ENCODE measurements at regions not wholly inside any gene's neighbourhood (a gene's known extent, or its start where the extent isn't known, plus 50 kb on each side); places are given as distances from the start of the nearest gene placed in this dataset.
"Not testable (repeated sequence)": the region's sequence is repeated elsewhere in the genome, so short reads cannot be mapped to it uniquely, and the experiment has no call there.

DNA sequence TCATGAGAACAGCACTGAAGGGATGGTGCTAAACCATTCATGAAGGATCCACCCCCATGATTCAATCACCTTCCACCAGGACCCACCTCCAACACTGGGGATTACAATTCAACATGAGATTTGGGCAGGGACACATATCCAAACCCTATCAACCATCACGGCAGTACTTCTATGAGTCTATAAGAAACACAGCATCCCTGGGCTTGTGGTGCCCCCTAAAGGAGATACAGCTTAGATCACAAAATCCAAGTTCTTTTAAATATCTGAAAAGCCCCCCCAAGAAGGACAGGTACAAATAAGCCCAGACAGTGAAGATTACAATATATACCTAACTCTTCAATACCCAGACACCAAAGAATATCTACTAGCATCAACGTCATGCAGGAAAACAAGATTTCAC is 233.7 kb upstream of the ADRA1B start:
- no peaks in the 10 kb centered on the region for H3K4me1 ChIP-seq (ENCODE audit: control insufficient read depth in 1 of 2, insufficient read depth in 2 of 2, low read length in 2 of 2)
- H3K27ac ChIP-seq (ENCODE audit: low read depth, low read length): no peak overlapping the region
- H3K9ac ChIP-seq (ENCODE audit: low read depth in 1 of 2, low read length in 2 of 2): no peak overlapping the region
- peaks cover 0 to 10% of the 10 kb centered on the region in 2 donors for H3K9me3 ChIP-seq (ENCODE audit: control insufficient read depth in 1 of 2, low read length in 2 of 2)
- H3K4me3 ChIP-seq (ENCODE audit: low read depth in 1 of 2, low read length in 2 of 2): no peak overlapping the region
- no peaks in the 10 kb centered on the region for H3K36me3 ChIP-seq (ENCODE audit: control insufficient read depth in 1 of 2, insufficient read depth in 2 of 2, low read length in 2 of 2)
- no peaks in the 10 kb centered on the region for H3K27me3 ChIP-seq (ENCODE audit: control insufficient read depth in 1 of 2, insufficient read depth in 2 of 2, low read length in 2 of 2)

DNA sequence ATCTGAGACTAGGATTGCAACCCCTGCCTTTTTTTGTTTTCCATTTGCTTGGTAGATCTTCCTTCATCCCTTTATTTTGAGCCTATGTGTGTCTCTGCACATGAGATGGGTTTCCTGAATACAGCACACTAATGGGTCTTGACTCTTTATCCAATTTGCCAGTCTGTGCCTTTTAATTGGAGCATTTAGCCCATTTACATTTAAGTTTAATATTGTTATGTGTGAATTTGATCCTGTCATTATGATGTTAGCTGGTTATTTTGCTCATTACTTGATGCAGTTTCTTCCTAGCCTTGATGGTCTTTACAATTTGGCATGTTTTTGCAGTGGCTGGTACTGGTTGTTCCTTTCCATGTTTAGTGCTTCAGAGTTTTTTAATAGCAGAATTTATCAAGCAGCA is 228.4 kb upstream of the ADRA1B start:
- H3K9ac ChIP-seq (ENCODE audit: low read depth in 1 of 2, low read length in 2 of 2); H3K36me3 ChIP-seq (ENCODE audit: control insufficient read depth in 1 of 2, insufficient read depth in 2 of 2, low read length in 2 of 2); H3K4me3 ChIP-seq (ENCODE audit: low read depth in 1 of 2, low read length in 2 of 2); H3K27me3 ChIP-seq (ENCODE audit: control insufficient read depth in 1 of 2, insufficient read depth in 2 of 2, low read length in 2 of 2); H3K9me3 ChIP-seq (ENCODE audit: control insufficient read depth in 1 of 2, low read length in 2 of 2); H3K4me1 ChIP-seq (ENCODE audit: control insufficient read depth in 1 of 2, insufficient read depth in 2 of 2, low read length in 2 of 2); H3K27ac ChIP-seq (ENCODE audit: low read depth, low read length): not testable (repeated sequence)

DNA sequence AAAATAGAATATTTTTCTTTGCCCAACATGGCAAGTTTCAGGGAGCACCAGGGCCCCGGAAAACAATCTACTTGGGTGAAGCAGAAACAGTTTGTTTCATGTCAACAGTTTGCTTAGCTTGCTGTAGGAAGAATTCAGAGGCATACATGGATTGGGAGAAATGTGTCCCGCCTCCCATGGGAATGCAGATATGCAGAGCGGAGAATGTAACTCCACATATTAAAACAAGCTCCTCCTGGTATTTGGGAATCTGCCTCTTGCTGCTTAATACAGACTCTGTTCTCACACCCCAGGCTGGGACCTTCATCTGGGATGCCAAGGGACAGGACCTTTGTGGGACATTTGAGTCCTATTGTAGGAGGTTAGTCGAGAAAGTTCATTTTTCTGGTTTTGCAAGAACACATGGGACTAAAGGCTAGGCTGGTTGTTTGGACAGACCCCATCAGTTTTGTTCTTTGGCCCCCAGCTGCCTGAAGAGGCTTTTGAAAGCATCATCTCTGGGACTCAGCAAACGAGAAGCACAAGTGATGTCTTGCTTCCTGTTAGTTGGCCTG is 220.5 kb upstream of the ADRA1B start:
- H3K9ac ChIP-seq (ENCODE audit: low read depth in 1 of 2, low read length in 2 of 2): no peak overlapping the region
- no peaks in the 10 kb centered on the region for H3K9me3 ChIP-seq (ENCODE audit: control insufficient read depth in 1 of 2, low read length in 2 of 2)
- H3K4me1 ChIP-seq (ENCODE audit: control insufficient read depth in 1 of 2, insufficient read depth in 2 of 2, low read length in 2 of 2): no peaks in the 10 kb centered on the region
- H3K27ac ChIP-seq (ENCODE audit: low read depth, low read length): no peak overlapping the region
- H3K36me3 ChIP-seq (ENCODE audit: control insufficient read depth in 1 of 2, insufficient read depth in 2 of 2, low read length in 2 of 2): no peaks in the 10 kb centered on the region
- H3K27me3 ChIP-seq (ENCODE audit: control insufficient read depth in 1 of 2, insufficient read depth in 2 of 2, low read length in 2 of 2): no peaks in the 10 kb centered on the region
- H3K4me3 ChIP-seq (ENCODE audit: low read depth in 1 of 2, low read length in 2 of 2): no peak overlapping the region

DNA sequence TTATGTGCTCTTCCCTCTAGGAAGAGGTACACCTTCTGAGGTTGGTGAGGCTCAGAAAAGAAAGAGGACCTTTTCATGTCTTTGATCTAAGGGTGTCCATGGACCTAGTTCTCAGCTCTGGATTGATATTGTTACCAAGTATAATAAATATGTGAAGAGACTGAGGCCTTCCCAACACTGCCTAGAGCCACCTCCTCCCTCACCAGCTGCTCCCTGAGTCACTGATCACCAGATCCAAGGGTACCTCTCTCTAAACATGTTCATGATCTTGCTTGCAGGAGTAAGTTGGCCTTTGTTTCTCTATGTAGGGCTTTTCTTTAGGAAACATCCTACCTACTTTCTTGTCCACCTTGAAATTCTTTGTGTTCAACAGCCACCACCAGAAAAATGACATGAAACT is 218.8 kb upstream of the ADRA1B start:
- Histone ChIP-seq H3K27ac (ENCODE audit: low read depth, low read length) (no peak overlapping the region), H3K9me3 (ENCODE audit: control insufficient read depth in 1 of 2, low read length in 2 of 2) (no peaks in the 10 kb centered on the region), H3K27me3 (ENCODE audit: control insufficient read depth in 1 of 2, insufficient read depth in 2 of 2, low read length in 2 of 2) (no peaks in the 10 kb centered on the region)

DNA sequence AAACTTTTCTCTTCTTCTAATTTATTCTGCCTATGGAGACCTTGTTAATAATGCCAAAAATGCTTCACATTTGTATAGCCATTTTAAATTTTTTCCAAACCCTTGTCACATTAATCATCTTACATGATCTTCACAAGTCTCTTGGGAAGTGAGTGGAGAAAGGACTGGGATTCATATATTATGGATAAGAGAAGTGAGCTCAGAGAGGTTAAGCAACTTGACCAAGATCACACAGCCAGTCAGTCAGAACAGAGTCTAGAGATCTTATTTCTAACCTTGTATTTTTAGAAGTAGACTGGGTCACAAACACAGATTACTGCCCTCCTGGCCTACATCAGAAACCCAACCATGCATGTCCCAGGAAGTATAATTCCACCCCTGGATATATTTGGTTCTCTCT is 218.0 kb upstream of the ADRA1B start:
- Histone ChIP-seq H3K36me3 (ENCODE audit: control insufficient read depth in 1 of 2, insufficient read depth in 2 of 2, low read length in 2 of 2) (no peaks in the 10 kb centered on the region), H3K27ac (ENCODE audit: low read depth, low read length) (no peak overlapping the region), H3K4me1 (ENCODE audit: control insufficient read depth in 1 of 2, insufficient read depth in 2 of 2, low read length in 2 of 2) (no peaks in the 10 kb centered on the region), H3K27me3 (ENCODE audit: control insufficient read depth in 1 of 2, insufficient read depth in 2 of 2, low read length in 2 of 2) (no peaks in the 10 kb centered on the region), H3K4me3 (ENCODE audit: low read depth in 1 of 2, low read length in 2 of 2) (no peak overlapping the region), H3K9ac (ENCODE audit: low read depth in 1 of 2, low read length in 2 of 2) (no peak overlapping the region), H3K9me3 (ENCODE audit: control insufficient read depth in 1 of 2, low read length in 2 of 2) (no peaks in the 10 kb centered on the region)

More for the DNA sequence above, 218.8 kb upstream of the ADRA1B start:
- no peak overlapping the region for H3K4me3 ChIP-seq (ENCODE audit: low read depth in 1 of 2, low read length in 2 of 2)
- H3K9ac ChIP-seq (ENCODE audit: low read depth in 1 of 2, low read length in 2 of 2): no peak overlapping the region
- no peaks in the 10 kb centered on the region for H3K4me1 ChIP-seq (ENCODE audit: control insufficient read depth in 1 of 2, insufficient read depth in 2 of 2, low read length in 2 of 2)
- no peaks in the 10 kb centered on the region for H3K36me3 ChIP-seq (ENCODE audit: control insufficient read depth in 1 of 2, insufficient read depth in 2 of 2, low read length in 2 of 2)

DNA sequence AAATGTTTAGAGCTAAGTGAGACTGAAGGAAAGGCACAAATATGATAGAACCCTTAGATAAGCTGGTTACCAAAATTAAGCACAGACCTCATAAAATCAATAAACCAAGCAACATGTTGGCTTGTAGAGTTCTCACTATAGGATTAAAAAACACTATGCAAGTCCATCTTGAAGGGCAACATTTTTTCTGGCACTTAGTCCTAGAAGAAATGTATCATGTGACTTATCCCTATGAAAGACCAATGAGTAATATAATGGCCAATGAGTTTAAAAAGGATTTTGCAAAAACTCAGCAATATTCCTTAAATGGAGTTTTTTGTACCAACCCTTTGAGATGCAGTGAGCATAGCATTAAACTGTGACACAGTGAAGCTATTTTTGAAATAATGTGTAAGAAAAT is 216.3 kb upstream of the ADRA1B start:
- Histone ChIP-seq H3K27me3 (ENCODE audit: control insufficient read depth in 1 of 2, insufficient read depth in 2 of 2, low read length in 2 of 2) (no peaks in the 10 kb centered on the region), H3K27ac (ENCODE audit: low read depth, low read length) (no peak overlapping the region), H3K9me3 (ENCODE audit: control insufficient read depth in 1 of 2, low read length in 2 of 2) (no peaks in the 10 kb centered on the region), H3K36me3 (ENCODE audit: control insufficient read depth in 1 of 2, insufficient read depth in 2 of 2, low read length in 2 of 2) (no peaks in the 10 kb centered on the region), H3K9ac (ENCODE audit: low read depth in 1 of 2, low read length in 2 of 2) (no peak overlapping the region), H3K4me3 (ENCODE audit: low read depth in 1 of 2, low read length in 2 of 2) (no peak overlapping the region), H3K4me1 (ENCODE audit: control insufficient read depth in 1 of 2, insufficient read depth in 2 of 2, low read length in 2 of 2) (no peaks in the 10 kb centered on the region)

DNA sequence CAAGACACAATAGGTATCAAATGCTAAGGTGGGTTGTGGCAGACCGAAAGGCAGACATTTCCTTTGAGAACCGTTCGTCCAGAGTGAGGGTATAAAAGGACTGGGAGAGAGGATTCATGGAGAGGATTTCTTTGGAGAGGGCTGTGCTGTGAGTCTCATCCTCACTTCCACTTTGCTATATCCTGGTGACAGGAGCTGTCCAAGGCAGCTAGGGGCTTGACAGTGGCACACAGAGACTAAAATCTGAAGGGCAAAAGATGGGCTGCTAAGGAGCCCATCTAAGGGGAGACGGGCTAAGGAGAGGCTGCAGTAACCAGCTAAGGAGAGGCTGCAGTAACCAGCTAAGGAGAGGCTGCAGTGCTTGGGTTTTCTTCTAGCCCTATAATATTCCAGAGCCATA is 214.0 kb upstream of the ADRA1B start:
- Histone ChIP-seq H3K4me1 (ENCODE audit: control insufficient read depth in 1 of 2, insufficient read depth in 2 of 2, low read length in 2 of 2) (no peaks in the 10 kb centered on the region), H3K27ac (ENCODE audit: low read depth, low read length) (no peak overlapping the region), H3K9me3 (ENCODE audit: control insufficient read depth in 1 of 2, low read length in 2 of 2) (no peaks in the 10 kb centered on the region), H3K9ac (ENCODE audit: low read depth in 1 of 2, low read length in 2 of 2) (no peak overlapping the region), H3K36me3 (ENCODE audit: control insufficient read depth in 1 of 2, insufficient read depth in 2 of 2, low read length in 2 of 2) (no peaks in the 10 kb centered on the region), H3K27me3 (ENCODE audit: control insufficient read depth in 1 of 2, insufficient read depth in 2 of 2, low read length in 2 of 2) (no peaks in the 10 kb centered on the region), H3K4me3 (ENCODE audit: low read depth in 1 of 2, low read length in 2 of 2) (no peak overlapping the region)

DNA sequence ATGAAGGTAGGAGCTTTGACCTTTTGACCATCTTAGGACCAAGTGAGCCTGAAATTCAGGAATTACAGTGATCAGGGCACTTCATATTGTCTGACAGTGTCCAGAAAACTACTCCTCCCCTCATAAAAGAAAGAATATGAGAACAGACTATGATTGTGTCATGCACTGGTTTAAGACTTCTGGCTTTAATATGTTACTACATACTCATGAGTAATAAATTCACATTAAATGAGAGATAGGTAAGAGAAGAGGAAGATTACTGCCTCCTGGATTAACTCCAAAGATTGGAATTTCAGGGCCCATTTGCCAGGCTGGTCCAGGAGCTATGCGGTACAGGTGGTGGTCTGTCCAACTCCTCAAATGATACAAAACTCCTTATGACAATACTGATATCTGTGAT is 213.5 kb upstream of the ADRA1B start:
- H3K9ac ChIP-seq (ENCODE audit: low read depth in 1 of 2, low read length in 2 of 2): no peak overlapping the region
- H3K36me3 ChIP-seq (ENCODE audit: control insufficient read depth in 1 of 2, insufficient read depth in 2 of 2, low read length in 2 of 2): no peaks in the 10 kb centered on the region
- H3K27me3 ChIP-seq (ENCODE audit: control insufficient read depth in 1 of 2, insufficient read depth in 2 of 2, low read length in 2 of 2): no peaks in the 10 kb centered on the region
- H3K9me3 ChIP-seq (ENCODE audit: control insufficient read depth in 1 of 2, low read length in 2 of 2): peaks cover 0 to 4% of the 10 kb centered on the region in 2 donors
- no peak overlapping the region for H3K4me3 ChIP-seq (ENCODE audit: low read depth in 1 of 2, low read length in 2 of 2)
- H3K4me1 ChIP-seq (ENCODE audit: control insufficient read depth in 1 of 2, insufficient read depth in 2 of 2, low read length in 2 of 2): no peaks in the 10 kb centered on the region
- no peak overlapping the region for H3K27ac ChIP-seq (ENCODE audit: low read depth, low read length)

DNA sequence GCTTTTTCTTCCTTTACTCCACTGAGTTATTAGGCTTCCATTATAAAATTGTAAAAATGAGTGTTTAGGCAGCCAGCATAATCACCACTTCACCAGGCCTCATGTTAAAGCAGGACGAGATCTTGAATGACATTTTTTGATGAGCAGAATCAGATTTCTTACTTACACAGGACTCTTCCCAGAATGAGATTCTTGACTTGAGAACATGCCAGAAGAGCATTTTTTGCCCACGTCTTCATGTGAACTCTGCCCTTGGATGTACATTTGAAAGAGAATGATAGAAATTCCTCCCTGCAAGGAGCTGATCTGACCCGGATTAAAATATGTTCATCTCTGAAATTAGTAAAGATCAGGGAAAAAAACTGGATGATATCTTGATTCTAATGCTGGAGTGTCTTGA is 212.1 kb upstream of the ADRA1B start:
- Histone ChIP-seq H3K36me3 (ENCODE audit: control insufficient read depth in 1 of 2, insufficient read depth in 2 of 2, low read length in 2 of 2) (no peaks in the 10 kb centered on the region), H3K4me3 (ENCODE audit: low read depth in 1 of 2, low read length in 2 of 2) (no peak overlapping the region), H3K27ac (ENCODE audit: low read depth, low read length) (no peak overlapping the region), H3K4me1 (ENCODE audit: control insufficient read depth in 1 of 2, insufficient read depth in 2 of 2, low read length in 2 of 2) (no peaks in the 10 kb centered on the region), H3K27me3 (ENCODE audit: control insufficient read depth in 1 of 2, insufficient read depth in 2 of 2, low read length in 2 of 2) (no peaks in the 10 kb centered on the region), H3K9me3 (ENCODE audit: control insufficient read depth in 1 of 2, low read length in 2 of 2) (peaks cover 0 to 6% of the 10 kb centered on the region in 2 donors), H3K9ac (ENCODE audit: low read depth in 1 of 2, low read length in 2 of 2) (no peak overlapping the region)

DNA sequence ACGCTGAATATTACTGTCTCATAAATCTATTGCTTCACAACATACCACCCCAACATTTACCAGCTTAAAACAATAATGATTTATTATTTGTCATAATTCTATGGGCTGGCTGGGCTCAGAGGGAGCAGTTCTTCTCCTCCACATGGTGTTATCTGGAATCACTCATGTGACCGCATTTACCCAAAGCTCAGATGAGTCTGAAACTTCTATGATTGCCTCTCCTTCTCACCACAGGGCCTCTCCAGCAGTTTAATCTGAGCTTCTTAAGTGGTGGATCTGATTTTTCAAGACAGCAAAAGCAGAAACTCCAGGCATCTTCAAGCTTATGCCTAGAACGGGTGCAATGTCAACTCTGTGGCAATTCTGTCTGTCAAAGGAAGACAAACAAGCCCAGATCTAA is 210.3 kb upstream of the ADRA1B start:
- Histone ChIP-seq H3K4me3 (ENCODE audit: low read depth in 1 of 2, low read length in 2 of 2) (no peak overlapping the region), H3K36me3 (ENCODE audit: control insufficient read depth in 1 of 2, insufficient read depth in 2 of 2, low read length in 2 of 2) (no peaks in the 10 kb centered on the region), H3K9ac (ENCODE audit: low read depth in 1 of 2, low read length in 2 of 2) (no peak overlapping the region), H3K9me3 (ENCODE audit: control insufficient read depth in 1 of 2, low read length in 2 of 2) (peaks cover 0 to 6% of the 10 kb centered on the region in 2 donors), H3K4me1 (ENCODE audit: control insufficient read depth in 1 of 2, insufficient read depth in 2 of 2, low read length in 2 of 2) (no peaks in the 10 kb centered on the region), H3K27ac (ENCODE audit: low read depth, low read length) (no peak overlapping the region), H3K27me3 (ENCODE audit: control insufficient read depth in 1 of 2, insufficient read depth in 2 of 2, low read length in 2 of 2) (no peaks in the 10 kb centered on the region)

DNA sequence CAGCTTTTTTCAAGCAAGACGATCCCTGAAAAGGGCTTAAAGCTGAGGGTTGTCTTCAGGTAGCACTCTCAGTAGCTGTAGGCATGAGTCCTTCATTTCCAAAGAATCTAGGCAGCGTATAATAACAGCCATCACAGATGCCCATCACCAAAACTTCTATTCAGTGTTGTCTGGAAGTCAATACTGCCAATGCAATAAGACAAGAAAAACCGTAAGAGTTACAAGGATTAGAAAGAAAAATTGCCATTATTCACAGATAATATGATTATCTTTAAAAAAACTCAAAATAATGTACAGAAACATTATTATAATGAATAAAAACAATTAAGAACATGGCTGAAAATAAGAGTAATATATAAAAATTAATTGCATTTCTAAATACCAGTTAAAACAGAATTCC is 208.2 kb upstream of the ADRA1B start:
- Histone ChIP-seq H3K4me1 (ENCODE audit: control insufficient read depth in 1 of 2, insufficient read depth in 2 of 2, low read length in 2 of 2) (no peaks in the 10 kb centered on the region), H3K27ac (ENCODE audit: low read depth, low read length) (no peak overlapping the region), H3K9ac (ENCODE audit: low read depth in 1 of 2, low read length in 2 of 2) (no peak overlapping the region), H3K36me3 (ENCODE audit: control insufficient read depth in 1 of 2, insufficient read depth in 2 of 2, low read length in 2 of 2) (no peaks in the 10 kb centered on the region), H3K27me3 (ENCODE audit: control insufficient read depth in 1 of 2, insufficient read depth in 2 of 2, low read length in 2 of 2) (no peaks in the 10 kb centered on the region), H3K9me3 (ENCODE audit: control insufficient read depth in 1 of 2, low read length in 2 of 2) (peaks cover 0 to 6% of the 10 kb centered on the region in 2 donors), H3K4me3 (ENCODE audit: low read depth in 1 of 2, low read length in 2 of 2) (no peak overlapping the region)

Data from duodenal mucosa (tissue), 2 donors.